Trophoblast cell (in vitro differentiated cells and primary cell): ENCODE measurements at regions not wholly inside any gene's neighbourhood (a gene's known extent, or its start where the extent isn't known, plus 50 kb on each side); places are given as distances from the start of the nearest gene placed in this dataset.

ENCODE experiments used
- DNase-seq, 2 donors: peaks; one replicate each; pipeline ENCODE4 v3.0.0-alpha.2; 2016
- H2AFZ ChIP-seq: 2 replicates; pipeline ENCODE4 v1.6.1; 2013; ENCODE audit warnings: low read length, moderate library complexity, mild to moderate bottlenecking; ENCODE audit not compliant: insufficient read depth, poor library complexity
- H2AK5ac ChIP-seq: 2 replicates; pipeline ENCODE4 v1.6.1; 2013; ENCODE audit warnings: mild to moderate bottlenecking, low read length
- H2BK120ac ChIP-seq: 2 replicates; pipeline ENCODE4 v1.6.1; 2013; ENCODE audit warnings: low read length, mild to moderate bottlenecking, moderate library complexity; ENCODE audit not compliant: insufficient read depth, poor library complexity
- H2BK12ac ChIP-seq: 2 replicates; pipeline ENCODE4 v1.6.1; 2013; ENCODE audit warnings: mild to moderate bottlenecking, low read length, moderate library complexity
- H2BK5ac ChIP-seq: 2 replicates; pipeline ENCODE4 v1.6.1; 2013; ENCODE audit warnings: low read length, low read depth, moderate library complexity, mild to moderate bottlenecking; ENCODE audit not compliant: poor library complexity
- H3K14ac ChIP-seq: 2 replicates; pipeline ENCODE4 v1.6.1; 2013; ENCODE audit warnings: mild to moderate bottlenecking, low read length
- H3K18ac ChIP-seq: 2 replicates; pipeline ENCODE4 v1.6.1; 2013; ENCODE audit warnings: mild to moderate bottlenecking, low read length
- H3K23ac ChIP-seq: 2 replicates; pipeline ENCODE4 v1.6.1; 2013; ENCODE audit warnings: low read length
- H3K27ac ChIP-seq: 2 replicates; pipeline ENCODE4 v1.5.1; 2013; ENCODE audit warnings: low read depth, mild to moderate bottlenecking, inconsistent platforms, low read length, moderate library complexity
- H3K27me3 ChIP-seq: 2 replicates; pipeline ENCODE4 v1.6.1; 2013; ENCODE audit warnings: inconsistent platforms, mild to moderate bottlenecking, low read length, moderate library complexity; ENCODE audit not compliant: insufficient read depth
- H3K36me3 ChIP-seq, 2 experiments: 1 replicate in 1 of 2; 2 replicates in 1 of 2; pipeline ENCODE4 v1.6.1; 2013; ENCODE audit warnings: low read length in 2 of 2, mild to moderate bottlenecking in 2 of 2, moderate library complexity in 1 of 2; ENCODE audit not compliant: insufficient read depth in 2 of 2, control insufficient read depth in 1 of 2
- H3K4ac ChIP-seq: 2 replicates; pipeline ENCODE4 v1.6.1; 2013; ENCODE audit warnings: low read depth, mild to moderate bottlenecking, low read length, moderate library complexity
- H3K4me1 ChIP-seq, 2 experiments: 1 replicate in 1 of 2; 2 replicates in 1 of 2; pipeline ENCODE4 v1.6.1; 2013; ENCODE audit warnings: low read length in 2 of 2, mild to moderate bottlenecking in 2 of 2, moderate library complexity in 1 of 2; ENCODE audit not compliant: insufficient read depth in 2 of 2, control insufficient read depth in 1 of 2
- H3K4me2 ChIP-seq: 2 replicates; pipeline ENCODE4 v1.6.1; 2013; ENCODE audit warnings: inconsistent platforms, mild to moderate bottlenecking, low read length, moderate library complexity
- H3K4me3 ChIP-seq: 2 replicates; pipeline ENCODE4 v1.5.1; 2013; ENCODE audit warnings: mild to moderate bottlenecking, low read depth, low read length, inconsistent platforms
- H3K79me1 ChIP-seq: one replicate; pipeline ENCODE4 v1.6.1; 2013; ENCODE audit warnings: low read length
- H3K79me2 ChIP-seq: 2 replicates; pipeline ENCODE4 v1.6.1; 2013; ENCODE audit warnings: low read length, mild to moderate bottlenecking; ENCODE audit not compliant: control insufficient read depth, insufficient read depth, poor library complexity
- H3K9ac ChIP-seq: 2 replicates; pipeline ENCODE4 v1.6.1; 2013; ENCODE audit warnings: mild to moderate bottlenecking, low read length
- H3K9me3 ChIP-seq: 2 replicates; pipeline ENCODE4 v1.6.1; 2013; ENCODE audit warnings: low read depth, mild to moderate bottlenecking, control low read depth, inconsistent platforms, low read length; ENCODE audit not compliant: insufficient read depth
- H4K12ac ChIP-seq: 2 replicates; pipeline ENCODE4 v1.6.1; 2013; ENCODE audit warnings: low read depth, mild to moderate bottlenecking, low read length, moderate library complexity
- H4K8ac ChIP-seq: 2 replicates; pipeline ENCODE4 v1.6.1; 2013; ENCODE audit warnings: low read depth, mild to moderate bottlenecking, low read length, moderate library complexity
- H4K91ac ChIP-seq: one replicate; pipeline ENCODE4 v1.6.1; 2013; ENCODE audit warnings: low read depth, mild to moderate bottlenecking, low read length, moderate library complexity
- WGBS: extraction: QIAGEN DNeasy Blood & Tissue Kit; methylation state at CpG from one replicate; pipeline ENCODE4 v1.1.7; 2013; ENCODE audit warnings: missing lambda C conversion rate; ENCODE audit not compliant: insufficient read length, insufficient coverage; ENCODE audit errors: extremely low coverage; 5-methylcytosine and 5-hydroxymethylcytosine counted together

DNA sequence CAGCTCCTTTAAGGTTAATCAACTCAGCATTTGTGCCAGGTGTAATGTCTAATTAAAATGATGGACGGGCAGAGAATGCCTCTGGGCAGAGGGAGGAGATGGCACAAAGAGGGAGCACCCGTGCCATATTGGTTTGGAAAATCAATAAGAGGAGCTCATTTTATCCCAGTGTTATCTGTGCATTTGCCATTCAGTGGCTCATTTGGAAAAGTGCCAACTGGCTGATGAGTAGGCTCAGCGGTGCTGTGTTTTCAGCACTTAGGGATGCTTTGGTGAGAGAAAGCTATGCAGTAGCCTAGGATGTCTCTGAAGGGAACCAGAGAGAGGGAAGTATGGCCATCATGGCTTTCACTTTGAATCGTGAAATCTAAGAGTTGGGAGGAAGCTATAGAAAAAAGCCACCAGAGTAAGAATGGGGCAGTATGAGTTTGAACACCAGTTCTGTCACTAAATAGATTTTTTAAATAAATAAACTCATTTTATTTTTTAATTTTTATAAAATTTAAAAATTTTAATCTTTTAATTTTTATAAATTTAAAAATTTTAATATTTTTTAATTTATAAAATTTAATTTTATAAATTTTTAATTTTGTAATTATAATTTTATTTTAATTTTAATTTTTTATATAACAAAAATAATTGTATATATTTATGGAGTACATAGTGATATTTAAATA is 472.8 kb downstream of the BRINP1 start:
- Histone ChIP-seq H4K12ac (no peak overlapping the region), H2AFZ (no peak overlapping the region), H3K4me1 (no peaks in the 10 kb centered on the region), H3K18ac (no peak overlapping the region), H3K4me2 (no peak overlapping the region), H3K79me1 (no peaks in the 10 kb centered on the region), H2BK5ac (no peak overlapping the region), H3K14ac (no peak overlapping the region), H3K27ac (no peak overlapping the region), H3K79me2 (no peaks in the 10 kb centered on the region), H4K91ac (no peak overlapping the region), H4K8ac (no peak overlapping the region), H2AK5ac (no peak overlapping the region), H3K27me3 (no peaks in the 10 kb centered on the region), H3K4ac (no peak overlapping the region), H3K23ac (no peak overlapping the region), H3K9ac (no peak overlapping the region), H3K9me3 (no peaks in the 10 kb centered on the region), H3K36me3 (no peaks in the 10 kb centered on the region), H2BK12ac (no peak overlapping the region), H3K4me3 (no peak overlapping the region), H2BK120ac (no peak overlapping the region)
- no peak for DNase-seq
- no CpG with 5 or more reads among the region's 4 CpGs for WGBS

DNA sequence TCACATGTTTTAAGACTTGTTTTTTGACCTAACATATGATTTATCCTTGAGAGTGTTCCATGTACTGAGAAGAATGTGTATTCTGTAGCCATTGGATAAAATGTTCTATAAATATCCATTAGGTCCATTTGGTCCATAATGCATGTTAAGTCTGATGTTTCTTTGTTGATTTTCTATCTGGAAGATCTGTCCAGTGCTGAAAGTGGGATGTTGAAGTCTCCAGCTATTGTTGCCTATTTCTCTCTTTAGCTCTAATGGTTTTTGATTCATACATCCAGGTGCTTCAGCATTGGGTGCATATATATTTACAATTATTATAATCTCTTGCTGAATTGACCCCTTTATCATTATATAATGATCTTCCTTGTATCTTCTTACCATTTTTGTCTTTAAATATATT is 451.1 kb downstream of the BRINP1 start:
- Histone ChIP-seq H3K23ac (no peak overlapping the region), H4K91ac (no peak overlapping the region), H3K27ac (no peak overlapping the region), H3K79me1 (no peaks in the 10 kb centered on the region), H2BK5ac (no peak overlapping the region), H3K4ac (no peak overlapping the region), H2BK12ac (no peak overlapping the region), H3K27me3 (no peaks in the 10 kb centered on the region), H3K9me3 (peaks cover 2% of the 10 kb centered on the region), H3K4me1 (no peaks in the 10 kb centered on the region), H2AFZ (no peak overlapping the region), H3K36me3 (no peaks in the 10 kb centered on the region), H4K12ac (no peak overlapping the region), H3K4me2 (no peak overlapping the region), H3K79me2 (no peaks in the 10 kb centered on the region), H3K18ac (no peak overlapping the region), H4K8ac (no peak overlapping the region), H3K4me3 (no peak overlapping the region), H3K14ac (no peak overlapping the region), H3K9ac (no peak overlapping the region), H2BK120ac (no peak overlapping the region), H2AK5ac (no peak overlapping the region)
- DNase-seq, result no peak

DNA sequence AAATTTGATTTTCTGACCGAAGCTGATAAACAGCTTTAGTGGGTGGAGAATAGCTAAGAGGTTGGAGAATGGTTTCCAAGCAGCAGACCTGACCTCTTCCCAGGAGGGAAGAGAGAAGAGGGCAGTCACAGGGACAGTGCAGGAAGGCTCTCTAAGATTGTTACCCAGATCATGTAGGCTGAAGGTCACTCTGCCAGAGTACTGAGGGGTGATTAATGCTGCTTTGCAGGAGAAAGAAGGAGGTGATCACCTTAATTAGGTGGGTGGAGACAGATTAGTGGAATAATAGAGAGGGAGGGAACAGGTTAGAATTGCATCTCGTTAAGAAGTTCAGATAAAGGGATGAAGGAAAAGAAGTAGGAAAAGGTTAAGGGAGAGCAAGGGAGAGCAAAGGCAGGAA is 440.5 kb downstream of the BRINP1 start:
- H3K4ac ChIP-seq, result no peak overlapping the region
- no peaks in the 10 kb centered on the region for H3K9me3 ChIP-seq
- no peaks in the 10 kb centered on the region for H3K79me2 ChIP-seq
- H2AFZ ChIP-seq, result no peak overlapping the region
- H4K8ac ChIP-seq, result no peak overlapping the region
- no peaks in the 10 kb centered on the region for H3K36me3 ChIP-seq
- no peak for DNase-seq
- no peak overlapping the region for H3K4me3 ChIP-seq
- H4K12ac ChIP-seq, result no peak overlapping the region
- no peak overlapping the region for H3K18ac ChIP-seq
- no peaks in the 10 kb centered on the region for H3K27me3 ChIP-seq
- no peaks in the 10 kb centered on the region for H3K4me1 ChIP-seq
- H2AK5ac ChIP-seq, result no peak overlapping the region
- H2BK120ac ChIP-seq, result no peak overlapping the region
- H3K9ac ChIP-seq, result no peak overlapping the region
- no peaks in the 10 kb centered on the region for H3K79me1 ChIP-seq
- no peak overlapping the region for H3K14ac ChIP-seq
- no peak overlapping the region for H3K23ac ChIP-seq
- H4K91ac ChIP-seq, result no peak overlapping the region
- no peak overlapping the region for H3K27ac ChIP-seq
- H2BK5ac ChIP-seq, result no peak overlapping the region
- H2BK12ac ChIP-seq, result no peak overlapping the region
- no peak overlapping the region for H3K4me2 ChIP-seq
- no CpG with 5 or more reads among the region's 2 CpGs for WGBS

DNA sequence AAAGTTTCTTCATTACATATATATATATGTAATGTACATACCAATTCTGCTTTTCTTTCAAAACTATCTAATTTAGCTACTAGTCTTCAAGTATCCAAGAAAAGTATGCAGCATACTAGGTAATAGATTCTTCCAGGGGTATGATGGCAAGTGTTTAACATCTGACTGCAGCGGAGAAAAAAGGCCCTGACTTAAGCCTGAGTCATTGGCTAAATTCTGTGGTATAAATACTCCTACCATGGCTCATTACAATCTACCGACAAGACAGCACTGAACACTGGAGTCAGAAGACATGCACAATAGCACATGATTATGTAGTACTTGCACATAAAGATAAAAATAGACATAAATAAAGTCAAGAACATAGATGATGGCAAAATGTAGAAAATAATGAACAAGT is 439.9 kb downstream of the BRINP1 start:
- H3K4me1 ChIP-seq, result no peaks in the 10 kb centered on the region
- no peak overlapping the region for H2BK5ac ChIP-seq
- no peak overlapping the region for H3K23ac ChIP-seq
- H2AK5ac ChIP-seq, result no peak overlapping the region
- H4K91ac ChIP-seq, result no peak overlapping the region
- no peaks in the 10 kb centered on the region for H3K9me3 ChIP-seq
- H4K8ac ChIP-seq, result no peak overlapping the region
- no peak overlapping the region for H3K14ac ChIP-seq
- no peaks in the 10 kb centered on the region for H3K79me2 ChIP-seq
- no peak overlapping the region for H3K4me3 ChIP-seq
- no peak overlapping the region for H3K4me2 ChIP-seq
- no peak overlapping the region for H2AFZ ChIP-seq
- H3K18ac ChIP-seq, result no peak overlapping the region
- no peaks in the 10 kb centered on the region for H3K36me3 ChIP-seq
- H3K27ac ChIP-seq, result no peak overlapping the region
- no peak for DNase-seq
- H3K9ac ChIP-seq, result no peak overlapping the region
- no peak overlapping the region for H2BK12ac ChIP-seq
- no peak overlapping the region for H2BK120ac ChIP-seq
- no peaks in the 10 kb centered on the region for H3K27me3 ChIP-seq
- H3K4ac ChIP-seq, result no peak overlapping the region
- H3K79me1 ChIP-seq, result no peaks in the 10 kb centered on the region
- WGBS, result no CpG with 5 or more reads among the region's 2 CpGs
- H4K12ac ChIP-seq, result no peak overlapping the region
